ENCODE measurements at regions not wholly inside any gene's neighbourhood (a gene's known extent, or its start where the extent isn't known, plus 50 kb on each side); places are given as distances from the start of the nearest gene placed in this dataset.
"Not testable (repeated sequence)": the region's sequence is repeated elsewhere in the genome, so short reads cannot be mapped to it uniquely, and the experiment has no call there.

DNA sequence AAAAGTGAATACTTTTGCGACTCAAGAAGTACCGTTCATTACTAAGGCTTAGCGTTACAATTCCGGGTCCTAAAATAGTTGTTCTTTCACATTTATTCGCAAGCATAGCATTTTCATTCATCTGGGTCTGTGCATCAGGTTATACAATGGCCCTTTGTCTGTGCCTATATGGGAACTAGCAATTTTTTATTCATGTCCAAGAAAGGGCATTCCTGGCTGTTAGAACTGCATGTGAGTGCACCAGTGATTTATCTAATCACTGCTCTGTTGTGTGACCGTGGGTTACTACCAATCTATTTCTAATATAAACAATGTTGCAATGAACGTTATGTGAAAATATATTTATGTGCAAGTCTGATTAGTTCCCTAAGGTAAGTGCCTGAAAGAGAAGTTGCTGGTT, 63.8 kb downstream of the SPANXA1 start:
- H3K27me3 Mint-ChIP-seq (ENCODE audit: insufficient read depth, unreplicated experiment); BruUV-seq (replicated peaks); H3K4me1 Mint-ChIP-seq (ENCODE audit: low read depth, unreplicated experiment): not testable (repeated sequence)

DNA sequence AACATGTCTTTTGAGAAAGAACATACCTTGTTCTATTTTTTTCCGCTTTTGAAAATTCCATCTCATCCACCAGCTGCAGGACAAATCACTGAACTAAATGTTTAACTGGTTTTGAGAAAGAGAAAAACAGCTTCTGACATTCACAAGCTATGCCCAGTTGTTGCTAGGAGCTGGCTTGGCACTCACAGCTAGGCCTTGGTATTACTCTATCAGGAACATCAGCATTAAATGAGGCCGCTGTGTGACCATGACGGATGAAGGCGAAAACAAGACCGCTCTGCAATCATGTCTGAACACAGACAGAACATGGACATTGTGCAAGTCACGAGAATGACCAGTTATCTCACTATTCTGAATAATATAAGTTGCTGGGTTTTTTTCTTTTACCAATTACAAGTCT, 108.8 kb downstream of the SPANXA1 start:
- BruUV-seq (replicated peaks); DNase-seq; H3K9me3 ChIP-seq; H3K27ac Mint-ChIP-seq (ENCODE audit: unreplicated experiment); CTCF ChIA-PET; H3K9me3 Mint-ChIP-seq (ENCODE audit: unreplicated experiment); H3K27me3 ChIP-seq (replicated peaks; ENCODE audit: control insufficient read depth, insufficient read depth, low read length); intact Hi-C loops (cut with micrococcal nuclease; ENCODE audit: unreplicated experiment); H3K36me3 ChIP-seq (ENCODE audit: control insufficient read depth, insufficient read depth, low read length); H3K27me3 Mint-ChIP-seq (ENCODE audit: insufficient read depth, unreplicated experiment); POLR2A ChIA-PET; H3K4me3 ChIP-seq (ENCODE audit: low read depth, low read length); H3K4me1 Mint-ChIP-seq (ENCODE audit: low read depth, unreplicated experiment); H3K4me1 ChIP-seq; H3K4me3 Mint-ChIP-seq (ENCODE audit: unreplicated experiment); H3K36me3 Mint-ChIP-seq (ENCODE audit: insufficient read depth, unreplicated experiment): not testable (repeated sequence)

More for the DNA sequence above, 63.8 kb downstream of the SPANXA1 start:
- intact Hi-C loops (cut with micrococcal nuclease; ENCODE audit: unreplicated experiment); POLR2A ChIA-PET; H3K9me3 Mint-ChIP-seq (ENCODE audit: unreplicated experiment); H3K36me3 ChIP-seq (ENCODE audit: control insufficient read depth, insufficient read depth, low read length); H3K4me1 ChIP-seq; H3K36me3 Mint-ChIP-seq (ENCODE audit: insufficient read depth, unreplicated experiment); H3K27ac Mint-ChIP-seq (ENCODE audit: unreplicated experiment); DNase-seq; H3K4me3 Mint-ChIP-seq (ENCODE audit: unreplicated experiment); H3K27me3 ChIP-seq (replicated peaks; ENCODE audit: control insufficient read depth, insufficient read depth, low read length); CTCF ChIA-PET; H3K4me3 ChIP-seq (ENCODE audit: low read depth, low read length); H3K9me3 ChIP-seq: not testable (repeated sequence)

DNA sequence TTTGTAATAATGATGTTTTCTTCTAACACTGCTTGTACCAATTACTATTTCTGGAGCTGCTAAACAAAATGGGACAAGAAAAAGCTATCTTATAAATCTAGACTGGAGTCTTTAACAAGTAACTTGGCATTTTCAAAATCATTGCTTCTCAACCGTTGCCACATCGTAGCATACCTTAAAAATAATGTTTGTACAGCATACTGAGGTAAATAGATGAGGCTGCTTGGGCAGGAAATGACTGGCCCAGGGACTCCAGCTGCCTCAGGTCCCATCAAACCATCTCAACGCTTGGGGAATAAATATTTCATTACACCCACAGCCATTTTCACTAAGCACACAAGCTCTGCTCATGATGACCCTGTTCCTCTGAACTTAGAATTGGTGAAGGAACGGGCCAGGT, 115.1 kb downstream of the SPANXA1 start:
- Mint-ChIP-seq H3K4me3 (ENCODE audit: unreplicated experiment) (no peak overlapping the region), H3K36me3 (ENCODE audit: insufficient read depth, unreplicated experiment) (no peaks in the 10 kb centered on the region), H3K4me1 (ENCODE audit: low read depth, unreplicated experiment) (no peaks in the 10 kb centered on the region), H3K27me3 (ENCODE audit: insufficient read depth, unreplicated experiment) (no peaks in the 10 kb centered on the region), H3K9me3 (ENCODE audit: unreplicated experiment) (no peaks in the 10 kb centered on the region), H3K27ac (ENCODE audit: unreplicated experiment) (no peak overlapping the region)
- Histone ChIP-seq H3K36me3 (ENCODE audit: control insufficient read depth, insufficient read depth, low read length) (no peaks in the 10 kb centered on the region), H3K4me3 (ENCODE audit: low read depth, low read length) (no peak overlapping the region), H3K9me3 (no peaks in the 10 kb centered on the region), H3K4me1 (no peaks in the 10 kb centered on the region), H3K27me3 (replicated peaks; ENCODE audit: control insufficient read depth, insufficient read depth, low read length) (no peaks in the 10 kb centered on the region)
- intact Hi-C loops (cut with micrococcal nuclease; ENCODE audit: unreplicated experiment): no loop called here
- POLR2A ChIA-PET: no interaction called here
- no TSS peak for BruUV-seq (replicated peaks)
- TF ChIP-seq, protein P1, sequence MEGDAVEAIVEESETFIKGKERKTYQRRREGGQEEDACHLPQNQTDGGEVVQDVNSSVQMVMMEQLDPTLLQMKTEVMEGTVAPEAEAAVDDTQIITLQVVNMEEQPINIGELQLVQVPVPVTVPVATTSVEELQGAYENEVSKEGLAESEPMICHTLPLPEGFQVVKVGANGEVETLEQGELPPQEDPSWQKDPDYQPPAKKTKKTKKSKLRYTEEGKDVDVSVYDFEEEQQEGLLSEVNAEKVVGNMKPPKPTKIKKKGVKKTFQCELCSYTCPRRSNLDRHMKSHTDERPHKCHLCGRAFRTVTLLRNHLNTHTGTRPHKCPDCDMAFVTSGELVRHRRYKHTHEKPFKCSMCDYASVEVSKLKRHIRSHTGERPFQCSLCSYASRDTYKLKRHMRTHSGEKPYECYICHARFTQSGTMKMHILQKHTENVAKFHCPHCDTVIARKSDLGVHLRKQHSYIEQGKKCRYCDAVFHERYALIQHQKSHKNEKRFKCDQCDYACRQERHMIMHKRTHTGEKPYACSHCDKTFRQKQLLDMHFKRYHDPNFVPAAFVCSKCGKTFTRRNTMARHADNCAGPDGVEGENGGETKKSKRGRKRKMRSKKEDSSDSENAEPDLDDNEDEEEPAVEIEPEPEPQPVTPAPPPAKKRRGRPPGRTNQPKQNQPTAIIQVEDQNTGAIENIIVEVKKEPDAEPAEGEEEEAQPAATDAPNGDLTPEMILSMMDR (IDR thresholded peaks at IDR 0.05; ENCODE audit: insufficient read depth in 1 of 2, low read depth in 1 of 2, low read length in 1 of 2, severe bottlenecking in 1 of 2, unreplicated experiment in 1 of 2): no peak
- CTCF ChIA-PET: no interaction called here
- no peak for DNase-seq

DNA sequence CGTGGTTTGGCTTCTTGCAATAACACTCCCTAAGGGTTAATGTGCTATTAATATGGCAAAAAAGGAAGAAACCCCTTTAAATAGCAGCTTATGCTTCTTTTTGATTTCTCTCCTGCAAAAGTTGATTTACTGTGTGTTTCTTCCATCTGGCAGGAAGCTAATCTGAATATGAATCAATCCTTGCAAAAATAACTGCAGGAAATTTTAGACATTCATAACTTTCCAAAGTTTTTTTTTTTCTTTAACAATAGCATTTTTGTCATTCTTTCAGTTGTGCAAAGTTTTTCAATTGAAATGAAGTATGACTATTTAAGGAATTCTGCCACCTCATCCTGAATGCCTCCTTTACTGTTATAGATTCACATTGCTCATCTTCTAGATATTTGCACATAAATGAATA, 115.6 kb downstream of the SPANXA1 start:
- Mint-ChIP-seq H3K27ac (ENCODE audit: unreplicated experiment) (no peak overlapping the region), H3K9me3 (ENCODE audit: unreplicated experiment) (no peaks in the 10 kb centered on the region), H3K36me3 (ENCODE audit: insufficient read depth, unreplicated experiment) (no peaks in the 10 kb centered on the region), H3K4me3 (ENCODE audit: unreplicated experiment) (no peak overlapping the region), H3K27me3 (ENCODE audit: insufficient read depth, unreplicated experiment) (no peaks in the 10 kb centered on the region), H3K4me1 (ENCODE audit: low read depth, unreplicated experiment) (no peaks in the 10 kb centered on the region)
- ChIA-PET POLR2A (no interaction called here), CTCF (no interaction called here)
- H3K27me3 ChIP-seq (replicated peaks; ENCODE audit: control insufficient read depth, insufficient read depth, low read length): no peaks in the 10 kb centered on the region
- intact Hi-C loops (cut with micrococcal nuclease; ENCODE audit: unreplicated experiment): no loop called here
- no peaks in the 10 kb centered on the region for H3K36me3 ChIP-seq (ENCODE audit: control insufficient read depth, insufficient read depth, low read length)
- H3K9me3 ChIP-seq: no peaks in the 10 kb centered on the region
- no peak for DNase-seq
- TF ChIP-seq, protein P1 (IDR thresholded peaks at IDR 0.05; ENCODE audit: insufficient read depth in 1 of 2, low read depth in 1 of 2, low read length in 1 of 2, severe bottlenecking in 1 of 2, unreplicated experiment in 1 of 2): no peak
- no TSS peak for BruUV-seq (replicated peaks)
- H3K4me1 ChIP-seq: no peaks in the 10 kb centered on the region
- no peak overlapping the region for H3K4me3 ChIP-seq (ENCODE audit: low read depth, low read length)
